SU-DHL-6 (cell line): ENCODE measurements at regions not wholly inside any gene's neighbourhood (a gene's known extent, or its start where the extent isn't known, plus 50 kb on each side); places are given as distances from the start of the nearest gene placed in this dataset.

Experiments
- EZH2phosphoT487 ChIP-seq: fragments of 200-600 bp; sonication (generic), shearing (Covaris generic); conservative IDR thresholded peaks from 2 replicates; pipeline ENCODE4 v1.6.1; 2018; ENCODE audit warnings: mild to moderate bottlenecking, antibody characterized with exemption, low read length, moderate library complexity, mixed read lengths
- TF ChIP-seq, protein P1 (sequence below): fragments of 200-600 bp; sonication (generic); IDR thresholded peaks from one replicate; pipeline ENCODE4 v1.5.1; 2017; ENCODE audit warnings: antibody characterized with exemption, mild to moderate bottlenecking, low read length, moderate library complexity; ENCODE audit not compliant: insufficient read depth, poor library complexity, severe bottlenecking

DNA sequence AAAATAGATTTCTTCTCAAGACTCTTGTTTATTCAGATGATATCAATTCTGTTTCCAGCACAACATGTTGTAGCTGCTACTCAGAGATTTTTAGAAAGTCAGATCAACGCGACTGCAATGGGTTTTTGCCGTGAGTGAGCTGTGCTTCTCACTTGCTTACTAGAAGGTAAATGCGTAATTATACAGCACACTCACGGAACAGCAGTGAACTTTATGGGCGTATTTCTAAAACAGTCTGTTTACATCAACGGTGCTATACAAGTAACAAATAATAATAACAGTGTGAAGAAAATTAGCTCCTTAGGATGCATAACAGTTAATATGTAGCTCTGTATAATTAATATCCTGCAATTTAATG, 533.6 kb downstream of the RNF144A start:
- TF ChIP-seq, protein P1, sequence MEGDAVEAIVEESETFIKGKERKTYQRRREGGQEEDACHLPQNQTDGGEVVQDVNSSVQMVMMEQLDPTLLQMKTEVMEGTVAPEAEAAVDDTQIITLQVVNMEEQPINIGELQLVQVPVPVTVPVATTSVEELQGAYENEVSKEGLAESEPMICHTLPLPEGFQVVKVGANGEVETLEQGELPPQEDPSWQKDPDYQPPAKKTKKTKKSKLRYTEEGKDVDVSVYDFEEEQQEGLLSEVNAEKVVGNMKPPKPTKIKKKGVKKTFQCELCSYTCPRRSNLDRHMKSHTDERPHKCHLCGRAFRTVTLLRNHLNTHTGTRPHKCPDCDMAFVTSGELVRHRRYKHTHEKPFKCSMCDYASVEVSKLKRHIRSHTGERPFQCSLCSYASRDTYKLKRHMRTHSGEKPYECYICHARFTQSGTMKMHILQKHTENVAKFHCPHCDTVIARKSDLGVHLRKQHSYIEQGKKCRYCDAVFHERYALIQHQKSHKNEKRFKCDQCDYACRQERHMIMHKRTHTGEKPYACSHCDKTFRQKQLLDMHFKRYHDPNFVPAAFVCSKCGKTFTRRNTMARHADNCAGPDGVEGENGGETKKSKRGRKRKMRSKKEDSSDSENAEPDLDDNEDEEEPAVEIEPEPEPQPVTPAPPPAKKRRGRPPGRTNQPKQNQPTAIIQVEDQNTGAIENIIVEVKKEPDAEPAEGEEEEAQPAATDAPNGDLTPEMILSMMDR: no peak
- no peak for TF ChIP-seq EZH2phosphoT487
